ENCODE measurements at regions not wholly inside any gene's neighbourhood (a gene's known extent, or its start where the extent isn't known, plus 50 kb on each side); places are given as distances from the start of the nearest gene placed in this dataset.

- H3K4me1 ChIP-seq (ENCODE audit: control insufficient read depth, insufficient read depth, low read length): 0 out of 2 replicates have a peak, but pooled peaks cover 3% of the 10 kb centered on the region
Observed at GRCh38 chr4:114385195-114385985, 213.2 kb upstream of the UGT8 start.

GRCh38 chr4:114386637-114387233, 211.9 kb upstream of the UGT8 start:
- Histone ChIP-seq H3K27me3 (ENCODE audit: control insufficient read depth, insufficient read depth, low read length) (no peaks in the 10 kb centered on the region), H3K9ac (ENCODE audit: low read depth, low read length) (no peak overlapping the region), H3K36me3 (ENCODE audit: control insufficient read depth, insufficient read depth, low read length) (no peaks in the 10 kb centered on the region), H3K27ac (ENCODE audit: low read depth, low read length) (no peak overlapping the region), H3K4me1 (ENCODE audit: control insufficient read depth, insufficient read depth, low read length) (0 out of 2 replicates have a peak, but pooled peaks cover 3% of the 10 kb centered on the region), H3K4me3 (ENCODE audit: low read depth, low read length) (no peak overlapping the region), H3K9me3 (ENCODE audit: control insufficient read depth, insufficient read depth, low read length) (no peaks in the 10 kb centered on the region)

More at GRCh38 chr4:114385195-114385985, 213.2 kb upstream of the UGT8 start:
- no peak overlapping the region for H3K27ac ChIP-seq (ENCODE audit: low read depth, low read length)
- H3K36me3 ChIP-seq (ENCODE audit: control insufficient read depth, insufficient read depth, low read length): no peaks in the 10 kb centered on the region
- H3K27me3 ChIP-seq (ENCODE audit: control insufficient read depth, insufficient read depth, low read length): no peaks in the 10 kb centered on the region
- no peak overlapping the region for H3K4me3 ChIP-seq (ENCODE audit: low read depth, low read length)
- no peaks in the 10 kb centered on the region for H3K9me3 ChIP-seq (ENCODE audit: control insufficient read depth, insufficient read depth, low read length)
- H3K9ac ChIP-seq (ENCODE audit: low read depth, low read length): no peak overlapping the region

- Histone ChIP-seq H3K27ac (ENCODE audit: low read depth, low read length) (no peak overlapping the region), H3K9ac (ENCODE audit: low read depth, low read length) (no peak overlapping the region), H3K36me3 (ENCODE audit: control insufficient read depth, insufficient read depth, low read length) (no peaks in the 10 kb centered on the region), H3K4me1 (ENCODE audit: control insufficient read depth, insufficient read depth, low read length) (0 out of 2 replicates have a peak, but pooled peaks cover 6% of the 10 kb centered on the region), H3K4me3 (ENCODE audit: low read depth, low read length) (no peak overlapping the region), H3K9me3 (ENCODE audit: control insufficient read depth, insufficient read depth, low read length) (no peaks in the 10 kb centered on the region), H3K27me3 (ENCODE audit: control insufficient read depth, insufficient read depth, low read length) (no peaks in the 10 kb centered on the region)
Observed at GRCh38 chr4:114389070-114389685, 209.4 kb upstream of the UGT8 start.

DNA sequence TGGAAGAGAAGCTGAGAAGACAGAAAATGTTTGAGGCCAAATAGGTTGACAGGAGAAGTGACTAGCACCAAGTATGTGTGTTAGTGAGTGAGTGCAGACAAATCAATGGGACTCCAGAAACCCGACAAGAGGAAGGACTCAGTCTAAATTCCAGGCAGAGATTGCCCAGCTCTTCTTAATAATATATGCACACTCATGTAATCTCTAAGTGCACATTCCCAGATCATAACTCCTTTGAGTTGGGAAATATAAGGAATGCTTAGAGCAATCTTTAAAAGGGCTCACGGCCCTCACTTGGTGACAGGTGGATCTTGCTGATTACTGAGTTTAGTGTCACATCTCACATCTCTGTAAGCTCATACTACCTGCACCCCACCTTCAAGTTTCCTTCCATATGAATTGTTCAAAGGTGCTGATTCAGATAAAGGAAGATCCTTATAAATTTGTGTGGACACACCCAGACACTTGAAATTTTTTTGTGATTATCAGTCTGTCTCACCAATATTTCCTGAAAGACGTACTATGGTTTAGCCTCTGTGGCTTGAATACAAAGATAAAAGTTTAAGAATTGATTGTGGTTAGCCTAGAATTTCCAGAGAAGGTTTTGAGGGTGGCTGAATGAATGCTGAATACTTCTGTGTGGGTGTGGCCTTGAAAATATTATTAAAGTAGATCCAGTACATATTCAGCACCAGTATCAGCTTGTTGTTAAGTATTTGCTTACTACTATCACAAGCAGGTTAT, 205.1 kb upstream of the UGT8 start:
- H3K27me3 ChIP-seq (ENCODE audit: control insufficient read depth, insufficient read depth, low read length): no peaks in the 10 kb centered on the region

DNA sequence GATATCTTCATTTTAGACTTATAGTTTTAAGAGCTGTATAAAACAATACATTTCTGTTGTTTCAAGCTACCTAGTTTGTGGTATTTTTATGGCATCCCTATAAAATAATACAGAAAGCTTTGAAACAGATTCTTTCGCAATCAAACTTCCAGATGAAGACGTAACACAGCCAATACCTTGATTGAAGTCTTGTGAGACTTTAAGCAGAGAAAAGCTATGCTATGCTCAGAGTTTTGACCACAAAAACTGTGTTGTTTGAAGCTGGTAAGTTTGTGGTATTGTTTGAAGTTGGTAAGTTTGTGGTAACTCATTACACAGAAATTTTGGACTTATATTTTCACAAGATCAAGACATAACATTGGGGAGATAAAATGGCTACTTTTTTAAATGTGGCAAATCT, 201.8 kb upstream of the UGT8 start:
- Histone ChIP-seq H3K9ac (ENCODE audit: low read depth, low read length) (no peak overlapping the region), H3K27me3 (ENCODE audit: control insufficient read depth, insufficient read depth, low read length) (no peaks in the 10 kb centered on the region), H3K9me3 (ENCODE audit: control insufficient read depth, insufficient read depth, low read length) (no peaks in the 10 kb centered on the region)

More for the DNA sequence above, 205.1 kb upstream of the UGT8 start:
- H3K27ac ChIP-seq (ENCODE audit: low read depth, low read length): no peak overlapping the region
- H3K9me3 ChIP-seq (ENCODE audit: control insufficient read depth, insufficient read depth, low read length): no peaks in the 10 kb centered on the region
- H3K9ac ChIP-seq (ENCODE audit: low read depth, low read length): no peak overlapping the region
- no peak overlapping the region for H3K4me3 ChIP-seq (ENCODE audit: low read depth, low read length)
- no peaks in the 10 kb centered on the region for H3K36me3 ChIP-seq (ENCODE audit: control insufficient read depth, insufficient read depth, low read length)
- H3K4me1 ChIP-seq (ENCODE audit: control insufficient read depth, insufficient read depth, low read length): peaks cover 6% of the 10 kb centered on the region

DNA sequence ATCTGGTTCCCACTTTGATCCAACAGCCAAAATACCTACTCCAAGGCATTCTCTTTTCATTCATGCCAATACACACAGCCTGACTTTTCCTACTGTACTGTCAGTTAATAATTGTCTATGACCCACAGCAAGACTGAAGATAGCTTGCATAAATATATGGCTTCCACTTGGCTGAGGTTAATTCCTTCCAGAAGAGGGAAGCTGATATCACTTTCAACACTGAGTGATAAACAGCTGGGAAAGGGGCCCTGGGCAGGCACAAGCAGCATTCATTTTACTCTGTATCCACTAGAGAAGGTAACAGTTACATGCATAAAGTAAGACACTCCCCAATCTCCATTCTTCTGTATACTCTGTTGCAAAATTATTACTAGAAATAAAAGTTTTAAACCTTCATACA, 200.2 kb upstream of the UGT8 start:
- Histone ChIP-seq H3K36me3 (ENCODE audit: control insufficient read depth, insufficient read depth, low read length) (no peaks in the 10 kb centered on the region), H3K27me3 (ENCODE audit: control insufficient read depth, insufficient read depth, low read length) (no peaks in the 10 kb centered on the region), H3K4me1 (ENCODE audit: control insufficient read depth, insufficient read depth, low read length) (peaks cover 18% of the 10 kb centered on the region), H3K9ac (ENCODE audit: low read depth, low read length) (no peak overlapping the region), H3K9me3 (ENCODE audit: control insufficient read depth, insufficient read depth, low read length) (no peaks in the 10 kb centered on the region), H3K4me3 (ENCODE audit: low read depth, low read length) (no peak overlapping the region), H3K27ac (ENCODE audit: low read depth, low read length) (no peak overlapping the region)

More for the DNA sequence above, 201.8 kb upstream of the UGT8 start:
- H3K36me3 ChIP-seq (ENCODE audit: control insufficient read depth, insufficient read depth, low read length): no peaks in the 10 kb centered on the region
- no peak overlapping the region for H3K4me3 ChIP-seq (ENCODE audit: low read depth, low read length)
- H3K27ac ChIP-seq (ENCODE audit: low read depth, low read length): no peak overlapping the region
- H3K4me1 ChIP-seq (ENCODE audit: control insufficient read depth, insufficient read depth, low read length): peaks cover 18% of the 10 kb centered on the region

- Histone ChIP-seq H3K9me3 (ENCODE audit: control insufficient read depth, insufficient read depth, low read length) (no peaks in the 10 kb centered on the region), H3K9ac (ENCODE audit: low read depth, low read length) (no peak overlapping the region), H3K27ac (ENCODE audit: low read depth, low read length) (peak overlapping the region; percentile 11), H3K27me3 (ENCODE audit: control insufficient read depth, insufficient read depth, low read length) (no peaks in the 10 kb centered on the region), H3K4me1 (ENCODE audit: control insufficient read depth, insufficient read depth, low read length) (peaks cover 15% of the 10 kb centered on the region), H3K36me3 (ENCODE audit: control insufficient read depth, insufficient read depth, low read length) (no peaks in the 10 kb centered on the region), H3K4me3 (ENCODE audit: low read depth, low read length) (no peak overlapping the region)
Observed at GRCh38 chr4:114399105-114399504, 199.5 kb upstream of the UGT8 start.

GRCh38 chr4:114400531-114400930, 198.1 kb upstream of the UGT8 start:
- no peaks in the 10 kb centered on the region for H3K36me3 ChIP-seq (ENCODE audit: control insufficient read depth, insufficient read depth, low read length)
- no peak overlapping the region for H3K27ac ChIP-seq (ENCODE audit: low read depth, low read length)
- no peak overlapping the region for H3K4me3 ChIP-seq (ENCODE audit: low read depth, low read length)
- no peaks in the 10 kb centered on the region for H3K9me3 ChIP-seq (ENCODE audit: control insufficient read depth, insufficient read depth, low read length)
- H3K27me3 ChIP-seq (ENCODE audit: control insufficient read depth, insufficient read depth, low read length): no peaks in the 10 kb centered on the region
- no peak overlapping the region for H3K9ac ChIP-seq (ENCODE audit: low read depth, low read length)
- peaks cover 13% of the 10 kb centered on the region for H3K4me1 ChIP-seq (ENCODE audit: control insufficient read depth, insufficient read depth, low read length)

DNA sequence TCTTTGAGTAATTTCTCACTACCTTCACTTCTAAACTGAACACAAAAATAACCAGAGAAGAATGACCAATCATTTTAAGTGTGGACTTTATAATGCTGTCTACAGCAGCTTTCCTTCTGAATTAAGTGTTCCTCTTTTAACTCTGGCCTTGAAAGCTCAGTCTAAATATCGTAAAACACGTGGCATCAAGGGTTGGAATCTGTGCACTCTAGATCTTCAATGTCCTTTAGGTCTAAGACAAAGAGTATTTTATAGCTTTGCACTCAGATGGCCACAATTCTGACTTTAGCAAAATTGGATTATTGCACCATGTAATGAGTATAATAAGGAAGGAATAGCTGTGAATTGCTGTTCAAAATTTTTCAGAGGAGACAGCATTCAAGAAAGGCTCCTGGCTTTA, 197.1 kb upstream of the UGT8 start:
- peaks cover 13% of the 10 kb centered on the region for H3K4me1 ChIP-seq (ENCODE audit: control insufficient read depth, insufficient read depth, low read length)
- H3K27me3 ChIP-seq (ENCODE audit: control insufficient read depth, insufficient read depth, low read length): no peaks in the 10 kb centered on the region
- H3K4me3 ChIP-seq (ENCODE audit: low read depth, low read length): no peak overlapping the region
- no peaks in the 10 kb centered on the region for H3K9me3 ChIP-seq (ENCODE audit: control insufficient read depth, insufficient read depth, low read length)
- H3K9ac ChIP-seq (ENCODE audit: low read depth, low read length): no peak overlapping the region
- H3K27ac ChIP-seq (ENCODE audit: low read depth, low read length): no peak overlapping the region
- H3K36me3 ChIP-seq (ENCODE audit: control insufficient read depth, insufficient read depth, low read length): no peaks in the 10 kb centered on the region

DNA sequence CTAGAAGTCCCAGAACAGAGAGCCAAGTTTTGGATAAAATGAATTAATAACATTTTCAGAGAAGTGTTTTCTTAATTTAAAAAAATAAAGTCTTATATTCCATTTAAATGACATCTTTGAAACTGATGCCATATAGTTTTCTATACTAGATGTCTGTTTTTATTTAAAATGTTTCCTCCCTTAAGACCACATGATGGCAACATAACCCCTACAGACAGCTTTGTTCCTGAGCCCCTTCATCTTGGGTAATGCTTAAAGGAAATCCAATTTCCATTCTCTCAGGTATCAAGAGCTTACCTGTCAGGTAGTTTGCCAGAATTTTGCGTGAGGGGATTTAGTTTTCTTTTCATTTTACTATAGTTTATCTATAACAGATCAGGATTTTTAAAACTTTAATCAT, 181.4 kb upstream of the UGT8 start:
- H3K9me3 ChIP-seq (ENCODE audit: control insufficient read depth, insufficient read depth, low read length): no peaks in the 10 kb centered on the region

More for the DNA sequence above, 181.4 kb upstream of the UGT8 start:
- no peak overlapping the region for H3K9ac ChIP-seq (ENCODE audit: low read depth, low read length)
- no peaks in the 10 kb centered on the region for H3K36me3 ChIP-seq (ENCODE audit: control insufficient read depth, insufficient read depth, low read length)
- no peak overlapping the region for H3K27ac ChIP-seq (ENCODE audit: low read depth, low read length)
- H3K27me3 ChIP-seq (ENCODE audit: control insufficient read depth, insufficient read depth, low read length): no peaks in the 10 kb centered on the region
- H3K4me3 ChIP-seq (ENCODE audit: low read depth, low read length): no peak overlapping the region
- H3K4me1 ChIP-seq (ENCODE audit: control insufficient read depth, insufficient read depth, low read length): no peaks in the 10 kb centered on the region

All from HUES48 (cell line).